ENCODE measurements at regions not wholly inside any gene's neighbourhood (a gene's known extent, or its start where the extent isn't known, plus 50 kb on each side); places are given as distances from the start of the nearest gene placed in this dataset.

GRCh38 chr2:153802671-153803070 lies 69.1 kb upstream of the GALNT13 start:
- no peak overlapping the region for H3K4me3 ChIP-seq
- H3K36me3 ChIP-seq, result no peaks in the 10 kb centered on the region
- no peaks in the 10 kb centered on the region for H3K4me1 ChIP-seq
- no peak for ATAC-seq
- TF ChIP-seq CTCF (IDR thresholded peaks at IDR 0.05), result no peak
- no peak for DNase-seq
- no peak overlapping the region for H3K27ac ChIP-seq
- H3K27me3 ChIP-seq, result no peaks in the 10 kb centered on the region
- H3K9me3 ChIP-seq, result peaks cover 0 to 2% (median 0%) of the 10 kb centered on the region in 11 donors
- intact Hi-C loops (cut with DNase I), result no loop called here

GRCh38 chr2:153808679-153809078 lies 63.0 kb upstream of the GALNT13 start:
- DNase-seq, result no peak
- ATAC-seq, result no peak
- TF ChIP-seq CTCF (IDR thresholded peaks at IDR 0.05), result no peak
- Histone ChIP-seq H3K9me3 (peaks cover 0 to under 1% (median 0%) of the 10 kb centered on the region in 11 donors), H3K27ac (no peak overlapping the region), H3K4me3 (no peak overlapping the region), H3K4me1 (no peaks in the 10 kb centered on the region), H3K36me3 (no peaks in the 10 kb centered on the region), H3K27me3 (no peaks in the 10 kb centered on the region)
- intact Hi-C loops (cut with DNase I), result no loop called here

- no peak for TF ChIP-seq CTCF (IDR thresholded peaks at IDR 0.05)
- Histone ChIP-seq H3K27me3 (no peaks in the 10 kb centered on the region), H3K9me3 (no peaks in the 10 kb centered on the region), H3K27ac (no peak overlapping the region), H3K4me1 (no peaks in the 10 kb centered on the region), H3K36me3 (no peaks in the 10 kb centered on the region), H3K4me3 (no peak overlapping the region)
- DNase-seq (no peak), ATAC-seq (no peak)
- intact Hi-C loops (cut with DNase I), result no loop called here
- WGBS, 2 donors, result 38 to 48% methylated on average over 1 of the region's 1 CpG
Measured at GRCh38 chr2:153811516-153811915, 60.2 kb upstream of the GALNT13 start.

GRCh38 chr2:153812632-153813031 lies 59.1 kb upstream of the GALNT13 start:
- no peak overlapping the region for H3K27ac ChIP-seq
- H3K27me3 ChIP-seq, result no peaks in the 10 kb centered on the region
- DNase-seq (no peak), ATAC-seq (no peak)
- no peaks in the 10 kb centered on the region for H3K9me3 ChIP-seq
- H3K4me1 ChIP-seq, result no peaks in the 10 kb centered on the region
- no peaks in the 10 kb centered on the region for H3K36me3 ChIP-seq
- H3K4me3 ChIP-seq, result no peak overlapping the region
- 35 to 45% methylated on average over 1 of the region's 1 CpG for WGBS, 2 donors
- intact Hi-C loops (cut with DNase I), result no loop called here
- no peak for TF ChIP-seq CTCF (IDR thresholded peaks at IDR 0.05)

GRCh38 chr2:153818242-153818641 lies 53.5 kb upstream of the GALNT13 start:
- peaks cover 0 to 11% (median 0%) of the 10 kb centered on the region in 11 donors for H3K9me3 ChIP-seq
- no peak for TF ChIP-seq CTCF (IDR thresholded peaks at IDR 0.05)
- 68 to 69% methylated on average over 6 of the region's 6 CpGs for WGBS, 2 donors
- H3K27ac ChIP-seq, result no peak overlapping the region
- no peaks in the 10 kb centered on the region for H3K27me3 ChIP-seq
- no peak for ATAC-seq
- H3K4me1 ChIP-seq, result no peaks in the 10 kb centered on the region
- H3K36me3 ChIP-seq, result no peaks in the 10 kb centered on the region
- no peak for DNase-seq
- intact Hi-C loops (cut with DNase I), result no loop called here
- no peak overlapping the region for H3K4me3 ChIP-seq

Data from heart right ventricle (tissue), 16 donors.